ELR (cell line): ENCODE measurements at regions not wholly inside any gene's neighbourhood (a gene's known extent, or its start where the extent isn't known, plus 50 kb on each side); places are given as distances from the start of the nearest gene placed in this dataset.
"Not testable (repeated sequence)": the region's sequence is repeated elsewhere in the genome, so short reads cannot be mapped to it uniquely, and the experiment has no call there.

Source experiments
- DNase-seq: peaks from one replicate; pipeline ENCODE4 v3.0.0-alpha.2; 2015; ENCODE audit warnings: low read depth

DNA sequence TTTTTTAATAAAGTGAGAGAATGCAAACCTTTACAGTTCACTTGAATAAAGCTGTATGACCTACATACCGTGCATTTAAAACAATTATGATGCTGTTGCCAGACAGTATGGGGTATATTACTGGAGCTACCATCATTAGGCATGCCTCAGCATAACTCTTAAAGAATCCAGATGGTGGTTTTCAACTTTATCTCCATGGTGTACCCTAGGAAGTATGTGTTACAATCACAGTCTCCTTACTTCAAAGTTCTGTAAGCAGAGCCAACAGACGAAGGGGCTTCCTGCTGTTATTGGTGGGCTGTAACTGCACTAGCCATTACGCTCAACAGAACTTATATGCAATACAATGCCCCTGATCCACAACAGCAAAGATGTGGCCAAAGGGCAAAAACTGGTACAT, 803.3 kb downstream of the DTWD2 start:
- DNase-seq, result no peak

DNA sequence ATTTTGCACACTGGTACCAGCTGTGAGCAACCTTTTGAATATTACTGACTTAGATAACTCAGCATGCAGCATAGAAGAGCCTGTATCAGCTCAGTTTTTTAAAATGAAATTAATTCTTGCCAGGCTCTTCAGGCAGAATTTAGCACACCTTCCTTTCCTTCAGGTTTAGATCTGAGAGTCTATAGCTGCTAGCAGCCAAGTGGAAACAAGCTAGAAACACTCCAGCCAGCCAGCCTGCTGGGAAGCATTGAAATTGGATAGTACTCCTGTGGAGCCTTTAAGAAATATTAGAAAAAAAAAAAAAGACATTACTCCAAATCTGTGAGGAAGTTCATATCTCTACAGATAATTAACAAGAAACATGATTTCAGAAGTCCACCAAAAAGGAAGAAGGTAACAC, 812.2 kb downstream of the DTWD2 start:
- no peak for DNase-seq

DNA sequence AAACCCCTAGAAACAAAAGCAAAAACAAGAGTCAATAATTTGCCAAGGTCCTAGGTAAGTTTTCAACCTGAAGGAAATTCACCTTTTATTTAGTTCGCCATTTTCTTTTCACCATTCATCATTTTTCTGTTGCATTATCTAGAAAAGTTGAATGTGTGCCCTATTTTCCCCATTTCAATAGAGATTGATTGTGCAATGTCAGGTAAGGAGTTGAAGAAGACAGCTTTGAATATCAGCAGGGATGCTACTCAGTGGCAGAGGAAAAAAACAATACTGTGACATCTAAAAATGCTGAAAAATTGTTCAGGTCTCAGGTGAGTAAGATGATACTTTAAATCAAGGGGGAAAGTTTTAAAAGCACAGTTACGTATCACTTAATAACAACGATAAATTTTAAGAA, 813.7 kb downstream of the DTWD2 start:
- no peak for DNase-seq

DNA sequence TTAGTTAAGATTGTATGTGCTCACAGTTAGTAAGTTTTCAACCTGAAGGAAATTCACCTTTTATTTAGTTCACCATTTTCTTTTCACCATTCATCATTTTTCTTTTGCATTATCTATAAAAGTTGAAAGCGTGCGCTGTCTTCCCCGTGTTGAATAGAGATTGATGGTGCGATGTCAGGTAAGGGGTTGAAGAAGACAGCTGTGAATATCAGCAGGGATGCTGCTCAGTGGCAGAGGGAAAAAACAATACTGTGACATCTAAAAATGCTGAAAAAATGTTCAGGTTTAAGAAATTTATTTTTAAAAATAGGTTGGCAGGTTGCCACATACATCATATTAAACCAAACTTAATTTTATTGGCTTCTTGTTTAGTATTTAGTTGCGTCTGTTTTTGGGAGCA, 815.0 kb downstream of the DTWD2 start:
- no peak for DNase-seq

DNA sequence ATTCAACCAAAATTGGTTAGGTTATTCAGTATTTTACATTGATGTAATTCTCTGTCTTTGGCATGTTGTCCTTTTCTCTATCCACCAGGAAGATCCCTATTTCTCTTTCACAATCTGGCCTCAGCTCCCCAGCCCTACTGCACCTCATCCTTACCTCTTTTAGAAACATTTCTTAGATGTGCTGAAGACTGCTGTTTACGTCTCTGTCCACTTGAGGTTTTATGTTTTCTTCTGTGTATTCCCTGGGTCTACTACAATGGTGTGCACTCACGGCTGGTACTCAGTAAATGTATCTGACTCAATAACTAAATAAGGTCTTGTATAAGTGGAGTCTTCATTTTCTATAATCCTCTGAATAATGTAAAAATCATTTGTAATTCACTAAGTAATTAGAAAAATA, 822.7 kb downstream of the DTWD2 start:
- DNase-seq, result no peak

DNA sequence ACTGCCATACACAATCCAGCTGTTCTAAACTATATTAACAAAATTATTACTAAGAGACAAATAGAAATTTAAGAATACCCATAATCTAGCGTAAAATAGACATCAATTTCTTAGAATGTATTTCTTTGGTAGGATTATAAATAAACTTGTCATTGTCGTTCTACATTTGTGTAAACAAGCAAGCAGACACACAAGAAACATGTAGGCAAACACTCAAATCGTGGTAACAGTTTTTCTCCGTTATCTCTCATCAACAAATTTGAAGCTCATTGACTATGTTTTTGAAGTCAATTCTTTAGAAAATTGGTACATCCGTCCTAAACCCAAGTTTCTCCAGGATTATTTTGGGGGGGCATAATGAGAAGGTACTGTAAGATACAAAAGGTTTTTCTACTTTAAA, 832.2 kb downstream of the DTWD2 start:
- no peak for DNase-seq

DNA sequence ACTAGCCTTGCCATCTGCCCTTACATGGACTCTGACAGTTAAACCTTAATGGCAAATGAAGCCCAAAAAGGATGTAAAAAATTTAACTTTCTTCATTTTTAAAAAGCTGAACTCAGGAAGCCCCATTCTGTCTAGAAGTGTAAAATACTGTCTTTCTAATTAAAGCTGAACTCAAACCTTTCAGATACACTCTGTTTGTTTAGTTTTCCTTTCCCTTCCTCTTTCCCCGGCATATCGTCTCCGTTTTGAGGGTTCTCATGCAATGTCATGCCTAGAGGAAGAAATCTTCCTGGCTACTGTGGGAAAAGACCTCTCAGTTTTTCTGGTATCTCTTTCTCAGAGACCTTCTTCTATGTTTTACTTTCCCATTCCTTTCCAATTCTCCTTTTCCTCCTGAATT, 841.5 kb downstream of the DTWD2 start:
- DNase-seq, result no peak

DNA sequence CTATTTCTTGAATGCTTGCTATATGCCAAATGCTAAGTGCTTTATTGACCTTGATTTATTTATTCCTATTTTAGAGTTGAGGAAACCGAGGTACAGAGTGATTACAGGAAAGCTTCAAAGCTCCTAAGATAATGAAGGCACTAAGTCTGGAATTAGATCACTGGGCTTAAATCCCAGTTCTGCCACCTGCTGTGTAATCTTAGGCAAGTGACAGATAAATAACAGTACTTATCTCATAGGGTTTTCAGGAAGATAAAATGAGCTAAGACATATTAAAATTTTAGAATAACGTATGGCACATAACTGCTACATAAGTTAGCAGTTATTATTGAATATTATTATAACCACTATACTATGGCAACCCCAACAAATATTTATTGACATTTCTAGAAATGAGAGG, 843.8 kb downstream of the DTWD2 start:
- DNase-seq, result no peak

DNA sequence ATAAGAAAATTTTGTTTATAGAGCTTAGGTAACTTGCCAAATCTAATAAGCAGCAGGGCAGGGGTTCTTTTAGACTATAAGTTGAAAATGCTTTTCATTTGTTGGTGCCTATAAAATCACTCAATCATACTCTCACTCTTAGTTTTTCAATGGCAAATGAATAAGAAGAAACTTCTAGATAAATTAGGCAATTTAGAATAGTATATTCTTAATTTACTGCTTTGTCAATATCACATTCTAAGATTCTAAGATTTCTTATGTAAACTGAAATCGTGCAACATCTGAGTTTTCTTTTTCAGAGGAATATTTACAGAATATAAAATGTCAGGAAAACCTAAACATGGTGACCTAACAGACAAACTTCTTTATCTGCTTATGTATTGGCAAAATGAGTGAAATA, 849.0 kb downstream of the DTWD2 start:
- DNase-seq, result no peak

DNA sequence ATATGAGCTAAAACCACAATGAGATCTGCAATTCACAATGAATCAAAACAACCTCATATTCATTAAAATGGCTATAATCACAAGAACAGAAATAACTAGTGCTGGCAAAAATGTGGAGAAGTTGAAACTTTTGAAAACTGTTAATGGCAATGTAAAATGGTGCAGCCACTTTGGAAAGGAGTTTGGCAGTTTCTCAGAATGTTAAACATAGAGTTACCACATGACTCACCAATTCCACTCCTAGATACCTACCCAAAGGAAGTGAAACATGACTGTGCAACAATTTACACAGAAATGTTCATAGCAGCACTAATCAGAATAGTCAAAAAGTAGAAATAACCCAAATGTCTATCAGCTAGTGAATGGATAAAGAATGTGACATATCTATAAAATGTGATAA, 862.2 kb downstream of the DTWD2 start:
- DNase-seq, result no peak

DNA sequence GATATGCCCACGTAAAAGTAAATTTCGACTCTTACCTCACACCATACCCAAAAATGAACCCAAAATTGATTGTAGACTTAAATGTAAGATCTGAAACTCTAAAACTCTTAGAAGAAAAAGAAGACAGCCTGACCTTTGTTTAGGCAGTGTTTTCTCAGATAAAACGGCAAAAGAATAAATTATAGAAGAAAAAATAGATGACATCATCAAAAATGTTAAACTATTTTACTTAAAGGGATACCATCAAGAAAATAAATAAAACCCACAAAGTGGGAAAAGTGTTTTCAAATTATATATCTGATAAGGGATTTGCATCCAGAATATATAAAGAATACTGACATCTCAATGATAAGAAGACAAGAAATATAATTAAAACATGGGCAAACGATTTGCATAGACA, 862.7 kb downstream of the DTWD2 start:
- no peak for DNase-seq

DNA sequence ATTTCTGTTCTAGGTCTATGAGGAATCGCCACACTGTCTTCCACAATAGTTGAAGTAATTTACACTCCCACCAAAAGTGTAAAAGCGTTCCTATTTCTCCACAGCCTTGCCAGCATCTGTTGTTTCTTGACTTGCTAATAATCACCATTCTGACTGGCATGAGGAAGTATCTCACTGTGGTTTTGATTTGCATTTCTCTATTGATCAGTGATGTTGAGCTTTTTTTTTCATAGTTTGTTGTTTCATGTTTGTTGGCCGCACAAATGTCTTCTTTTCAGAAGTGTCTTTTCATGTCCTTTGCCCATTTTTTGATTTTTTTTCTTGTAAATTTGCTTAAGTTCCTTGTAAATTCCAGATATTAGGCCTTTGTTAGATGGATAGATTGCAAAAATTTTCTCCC, 867.1 kb downstream of the DTWD2 start:
- DNase-seq, result no peak

DNA sequence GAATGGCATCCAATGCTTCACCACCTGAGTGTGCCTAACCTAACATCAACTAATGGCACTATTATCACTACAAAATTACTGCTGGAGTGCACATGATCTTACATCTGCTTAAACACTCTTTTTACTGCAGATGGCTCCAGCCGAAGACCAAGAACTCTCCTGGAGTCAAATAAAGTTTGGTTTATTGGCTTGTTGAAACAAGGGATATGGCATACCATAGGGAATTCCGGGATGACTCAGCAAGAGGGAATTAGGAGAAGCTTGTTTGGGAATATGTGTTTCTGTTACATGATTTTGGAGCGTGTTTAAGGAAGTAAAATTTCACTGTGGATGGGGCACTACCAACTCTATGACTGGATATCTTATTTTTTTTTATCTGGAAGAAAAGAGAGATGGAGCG, 872.6 kb downstream of the DTWD2 start:
- no peak for DNase-seq

DNA sequence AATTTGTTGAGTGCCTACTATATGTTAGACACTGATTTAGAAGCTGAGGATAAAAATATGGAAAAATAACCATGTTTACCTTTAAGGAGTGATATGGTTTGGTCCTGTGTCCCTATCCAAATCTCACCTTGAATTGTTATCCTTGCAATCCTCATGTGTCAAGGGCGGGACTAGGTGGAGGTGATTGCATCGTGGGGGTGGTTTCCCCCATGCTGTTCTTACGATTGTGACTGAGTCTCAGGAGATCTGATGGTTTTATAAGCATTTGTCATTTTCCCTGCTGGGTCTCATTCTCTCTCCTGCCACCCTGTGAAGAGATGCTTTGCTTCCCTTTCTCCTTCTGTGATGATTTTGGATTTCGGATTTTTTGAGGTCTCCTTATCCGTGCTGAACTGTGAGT, 876.4 kb downstream of the DTWD2 start:
- DNase-seq, result no peak

DNA sequence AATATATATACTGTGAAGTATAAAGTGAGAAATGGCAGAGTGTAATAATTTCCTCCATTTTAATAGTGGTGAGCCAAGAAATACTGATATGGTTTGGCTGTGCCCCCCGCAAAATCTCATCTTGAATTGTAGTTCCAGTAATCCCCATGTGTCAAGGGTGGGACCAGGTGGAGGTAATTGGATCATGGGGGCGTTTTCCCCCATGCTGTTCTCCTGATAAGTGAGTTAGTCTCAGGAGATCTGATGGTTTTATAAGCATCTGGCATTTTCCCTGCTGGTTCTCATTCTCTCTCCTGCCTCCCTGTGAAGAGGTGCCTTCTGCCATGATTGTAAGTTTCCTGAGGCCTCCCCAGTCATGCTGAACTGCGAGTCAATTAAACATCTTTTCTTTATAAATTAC, 881.1 kb downstream of the DTWD2 start:
- DNase-seq, result not testable (repeated sequence)

DNA sequence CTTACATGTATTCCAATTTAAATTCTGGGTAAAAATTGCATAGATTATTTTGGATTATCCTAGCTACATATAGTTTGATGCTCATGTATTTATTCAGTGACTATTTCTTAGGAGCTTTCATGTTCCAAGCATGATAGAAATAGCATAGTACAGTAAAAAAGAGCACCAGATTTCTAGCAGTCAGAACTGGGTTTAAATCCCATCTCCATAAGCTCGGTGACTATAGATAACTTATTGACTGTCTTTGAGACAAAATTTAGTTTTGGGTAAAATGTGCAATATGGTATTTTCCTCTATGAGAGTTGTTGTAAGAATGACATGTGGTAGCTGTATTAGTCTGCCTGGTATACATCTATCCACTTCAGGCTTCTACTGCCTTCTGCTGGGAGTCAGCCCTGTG, 889.6 kb downstream of the DTWD2 start:
- no peak for DNase-seq

DNA sequence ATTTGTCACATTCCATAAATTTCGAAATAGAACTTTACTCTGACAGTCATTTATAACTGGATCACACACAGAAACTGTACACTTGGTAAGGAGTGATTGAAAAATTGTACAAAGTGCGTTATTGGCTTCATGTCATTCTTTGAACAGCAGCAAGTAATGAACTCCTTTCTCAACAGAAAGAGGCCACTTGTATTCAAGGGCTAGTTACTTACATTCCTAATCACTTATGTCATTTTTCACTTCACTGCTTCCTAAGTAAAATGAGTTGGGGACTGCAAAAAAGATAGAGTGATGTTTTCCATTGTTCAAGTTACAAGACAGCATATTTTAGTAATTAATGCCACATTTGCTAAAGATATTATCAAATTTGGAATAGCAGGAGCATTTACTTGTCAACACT, 893.2 kb downstream of the DTWD2 start:
- no peak for DNase-seq

DNA sequence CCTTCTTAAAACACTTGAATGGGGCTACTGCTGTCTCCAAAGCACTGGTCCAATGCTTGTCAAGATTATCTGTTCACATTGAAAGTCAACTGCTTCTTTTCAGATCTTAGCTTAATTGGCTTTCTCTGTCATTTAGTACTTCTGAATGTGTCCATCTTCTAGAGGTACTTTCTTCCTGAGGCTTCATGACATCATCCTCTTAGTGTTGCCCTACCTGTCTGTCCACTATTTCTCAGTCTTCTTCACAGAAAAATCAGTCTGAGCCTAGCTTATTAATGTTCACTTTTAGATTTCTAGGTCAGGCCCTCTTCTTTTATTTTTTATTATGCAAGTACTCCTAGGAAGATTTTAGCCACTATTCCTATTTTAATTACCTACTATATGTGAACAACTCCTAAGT, 899.9 kb downstream of the DTWD2 start:
- no peak for DNase-seq

DNA sequence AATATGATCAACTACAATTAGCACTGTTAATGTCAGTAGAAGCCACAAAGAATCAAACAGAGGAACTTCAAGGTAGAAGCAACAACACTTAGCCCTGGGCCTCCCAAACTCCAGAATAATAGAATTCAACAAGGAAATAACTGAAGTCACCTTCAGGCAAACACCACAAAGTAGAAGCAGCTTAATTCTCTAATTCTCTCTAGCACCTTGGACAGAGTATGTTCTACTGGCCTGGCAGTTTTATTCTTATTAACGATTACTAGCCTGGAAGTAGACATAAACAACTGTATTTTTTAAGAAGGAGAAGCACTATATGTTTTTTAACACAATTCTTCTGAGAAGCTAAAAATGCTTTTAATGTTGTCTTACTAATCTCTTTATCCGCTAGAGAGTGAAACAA, 911.9 kb downstream of the DTWD2 start:
- no peak for DNase-seq

DNA sequence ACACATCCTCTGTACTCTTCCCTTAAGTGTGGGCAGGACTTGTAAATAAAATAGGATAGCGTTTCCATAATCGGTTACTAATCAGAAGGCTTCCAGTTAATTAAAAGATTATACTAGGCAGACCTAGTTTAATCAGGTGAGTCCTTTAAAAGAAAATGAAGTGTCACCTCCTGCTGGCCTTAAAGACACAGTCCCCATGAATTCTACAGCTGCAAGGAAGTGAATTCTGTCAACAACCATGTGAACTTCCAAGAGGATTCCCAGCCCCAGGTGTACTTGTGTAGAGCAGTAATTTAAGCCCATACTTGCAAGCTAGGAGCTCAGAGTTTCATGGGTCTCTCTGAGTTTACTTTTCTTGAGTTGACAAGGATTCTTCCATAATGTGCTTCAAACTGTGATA, 918.3 kb downstream of the DTWD2 start:
- DNase-seq, result no peak

DNA sequence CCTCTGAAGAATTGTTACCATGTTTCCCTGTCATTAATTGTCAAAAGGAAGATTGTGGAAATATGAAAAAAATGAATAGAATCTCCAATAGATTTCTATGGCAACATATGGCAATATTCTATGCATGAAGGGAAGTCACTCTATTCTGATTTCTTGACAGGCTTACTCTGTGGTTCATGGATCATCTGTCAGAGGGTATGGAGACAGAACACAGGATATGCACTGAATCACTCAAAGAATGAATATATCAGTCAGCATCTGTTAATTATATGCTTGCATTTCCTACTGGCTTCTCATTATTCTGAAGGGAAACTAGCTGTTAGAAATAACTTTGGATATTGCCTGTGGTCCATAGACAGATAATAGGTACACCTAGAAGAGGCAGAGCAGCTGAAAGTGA, 918.9 kb downstream of the DTWD2 start:
- DNase-seq, result no peak

DNA sequence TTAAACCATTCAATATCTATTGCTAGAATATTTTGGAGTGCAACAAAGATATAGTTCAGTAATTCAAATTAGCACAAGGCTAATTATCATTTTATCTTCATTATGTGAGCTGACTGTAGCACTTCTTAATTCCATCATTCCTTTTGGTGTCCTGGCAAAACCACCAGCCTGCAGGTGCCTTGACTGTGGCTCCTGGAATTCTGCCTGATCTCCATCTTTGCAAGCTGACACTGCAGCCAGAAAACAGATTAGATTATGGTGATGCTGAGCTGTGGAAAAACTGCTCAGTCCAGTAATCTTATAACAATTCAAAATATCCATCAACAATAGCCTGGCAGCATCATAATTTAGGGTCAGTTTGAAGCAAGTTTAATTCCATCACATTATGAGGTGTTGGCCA, 919.5 kb downstream of the DTWD2 start:
- DNase-seq, result no peak

DNA sequence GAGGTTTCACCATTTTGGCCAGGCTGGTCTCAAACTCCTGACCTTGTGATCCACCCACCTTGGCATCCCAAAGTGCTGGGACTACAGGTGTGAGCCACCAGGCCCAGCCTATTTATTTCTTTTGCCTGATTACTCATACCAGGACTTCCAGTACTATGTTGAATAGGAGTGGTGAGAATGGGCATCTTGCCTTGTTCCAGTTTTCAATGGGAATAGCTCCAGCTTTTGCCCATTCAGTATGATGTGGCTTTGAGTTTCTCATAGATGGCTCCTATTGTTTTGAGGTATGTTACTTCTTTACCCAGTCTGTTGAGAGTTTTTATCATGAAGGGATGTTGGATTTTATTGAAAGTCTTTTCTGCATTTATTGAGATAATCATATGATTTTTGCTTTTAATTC, 924.5 kb downstream of the DTWD2 start:
- not testable (repeated sequence) for DNase-seq

DNA sequence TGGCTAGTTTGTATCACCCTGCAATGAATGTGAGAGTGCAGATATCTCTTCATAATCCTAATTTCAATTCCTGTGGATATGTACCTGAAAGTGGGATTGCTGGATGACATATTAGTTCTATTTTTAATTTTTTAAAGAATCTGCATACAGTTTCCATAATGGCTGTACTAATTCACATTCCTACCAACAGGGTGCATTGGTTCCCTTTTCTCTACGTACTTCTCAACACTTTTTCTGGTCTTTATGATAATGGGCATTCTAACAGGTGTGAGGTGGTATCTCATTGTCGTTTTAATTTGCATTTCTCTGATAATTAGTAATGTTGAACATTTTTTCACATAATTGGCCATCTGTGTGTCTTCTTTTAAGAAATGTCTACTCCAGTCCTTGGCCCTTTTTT, 927.5 kb downstream of the DTWD2 start:
- peak; percentile 1 for DNase-seq

DNA sequence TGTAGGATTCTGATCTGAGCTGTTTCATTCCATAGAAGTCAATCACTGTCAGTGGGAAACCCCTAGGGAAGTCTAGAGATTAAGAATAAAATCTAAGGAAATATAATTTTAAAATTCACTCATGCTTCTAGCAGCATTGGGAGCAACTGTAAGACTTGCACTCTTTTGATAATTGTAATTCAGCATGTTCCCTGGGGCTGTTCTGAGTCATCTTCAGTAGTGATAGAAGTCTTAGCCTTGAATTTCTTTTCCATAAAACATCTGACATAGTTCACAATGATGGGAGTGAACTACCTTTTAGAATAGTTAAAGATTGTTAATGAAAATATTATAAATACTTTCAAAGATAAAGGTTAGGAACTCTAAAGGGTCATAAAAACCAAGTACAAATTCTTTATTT, 935.8 kb downstream of the DTWD2 start:
- DNase-seq, result no peak

DNA sequence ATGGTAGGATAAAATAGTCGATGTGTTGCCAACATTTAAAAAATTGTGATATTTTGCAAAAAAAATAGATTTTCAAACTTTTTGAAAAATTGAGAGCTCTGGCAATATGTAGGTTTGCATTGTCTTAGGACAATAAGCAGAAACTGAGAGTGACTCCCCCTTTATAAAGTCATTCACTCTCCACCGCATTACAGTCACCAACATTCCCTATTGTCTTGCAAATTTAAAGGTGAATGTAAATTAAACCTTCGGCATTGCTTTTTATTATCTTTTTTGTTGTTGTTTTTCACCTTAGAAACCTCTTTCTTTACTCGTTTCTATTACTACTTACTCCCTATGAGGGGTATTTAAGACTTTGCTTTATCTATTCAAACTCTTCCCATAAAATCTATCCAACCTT, 944.2 kb downstream of the DTWD2 start:
- DNase-seq, result no peak
